ENCODE measurements at regions not wholly inside any gene's neighbourhood (a gene's known extent, or its start where the extent isn't known, plus 50 kb on each side); places are given as distances from the start of the nearest gene placed in this dataset.

DNA sequence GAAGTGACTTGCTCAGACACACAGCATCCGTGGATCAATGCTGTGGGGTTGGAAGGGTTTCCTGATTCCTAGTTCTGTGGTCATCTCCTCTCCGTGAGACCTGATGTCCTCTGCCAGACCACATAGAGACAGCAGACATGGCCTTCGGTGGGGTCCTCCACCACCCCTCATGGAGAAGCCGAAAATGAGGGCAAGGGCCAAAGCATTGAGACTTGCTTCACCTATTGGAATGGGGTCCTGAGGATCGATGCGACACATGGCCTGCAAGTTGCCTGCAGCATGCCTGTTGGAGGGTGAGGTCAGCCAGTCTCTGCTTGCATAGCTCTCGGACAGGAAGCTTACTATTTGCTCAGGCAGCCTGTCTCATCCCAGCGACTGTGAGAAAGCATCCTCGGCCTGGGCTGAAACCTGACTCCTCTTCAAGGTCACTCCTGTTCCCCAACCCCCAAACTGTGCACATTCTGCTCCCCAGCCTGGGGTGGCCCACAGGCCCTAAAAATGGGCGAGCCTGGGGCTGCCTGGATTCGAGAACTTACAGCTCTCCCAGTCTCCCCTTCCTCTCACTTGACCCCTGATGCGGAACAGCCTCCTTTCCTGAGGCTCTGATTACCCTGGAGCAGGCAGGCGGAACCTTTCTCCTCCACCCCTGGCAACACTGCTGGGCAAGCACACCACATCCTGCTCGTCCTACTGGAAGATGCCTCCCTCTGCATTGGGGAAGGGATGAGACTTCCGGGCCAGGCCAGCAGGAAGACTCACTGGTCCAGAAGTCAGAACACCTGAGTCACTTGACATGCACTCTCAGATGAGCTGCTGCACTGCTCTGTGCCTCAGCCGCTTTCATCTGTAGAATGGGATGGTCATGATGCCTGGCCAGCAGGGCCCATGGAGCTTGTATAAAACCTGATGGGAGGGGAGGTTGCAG lies 186.9 kb downstream of the RGS3 start:
- Histone ChIP-seq H3K9me3 (no peaks in the 10 kb centered on the region), H3K4me1 (peaks cover 14% of the 10 kb centered on the region), H3K27me3 (ENCODE audit: low read depth) (no peaks in the 10 kb centered on the region), H3K27ac (no peak overlapping the region), H3K4me3 (no peak overlapping the region), H3K36me3 (no peaks in the 10 kb centered on the region)
- TF ChIP-seq, protein P1, sequence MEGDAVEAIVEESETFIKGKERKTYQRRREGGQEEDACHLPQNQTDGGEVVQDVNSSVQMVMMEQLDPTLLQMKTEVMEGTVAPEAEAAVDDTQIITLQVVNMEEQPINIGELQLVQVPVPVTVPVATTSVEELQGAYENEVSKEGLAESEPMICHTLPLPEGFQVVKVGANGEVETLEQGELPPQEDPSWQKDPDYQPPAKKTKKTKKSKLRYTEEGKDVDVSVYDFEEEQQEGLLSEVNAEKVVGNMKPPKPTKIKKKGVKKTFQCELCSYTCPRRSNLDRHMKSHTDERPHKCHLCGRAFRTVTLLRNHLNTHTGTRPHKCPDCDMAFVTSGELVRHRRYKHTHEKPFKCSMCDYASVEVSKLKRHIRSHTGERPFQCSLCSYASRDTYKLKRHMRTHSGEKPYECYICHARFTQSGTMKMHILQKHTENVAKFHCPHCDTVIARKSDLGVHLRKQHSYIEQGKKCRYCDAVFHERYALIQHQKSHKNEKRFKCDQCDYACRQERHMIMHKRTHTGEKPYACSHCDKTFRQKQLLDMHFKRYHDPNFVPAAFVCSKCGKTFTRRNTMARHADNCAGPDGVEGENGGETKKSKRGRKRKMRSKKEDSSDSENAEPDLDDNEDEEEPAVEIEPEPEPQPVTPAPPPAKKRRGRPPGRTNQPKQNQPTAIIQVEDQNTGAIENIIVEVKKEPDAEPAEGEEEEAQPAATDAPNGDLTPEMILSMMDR (IDR thresholded peaks at IDR 0.05) = no peak
- DNase-seq (no peak), ATAC-seq (no peak)
- intact Hi-C loops (cut with DNase I) = no loop called here

DNA sequence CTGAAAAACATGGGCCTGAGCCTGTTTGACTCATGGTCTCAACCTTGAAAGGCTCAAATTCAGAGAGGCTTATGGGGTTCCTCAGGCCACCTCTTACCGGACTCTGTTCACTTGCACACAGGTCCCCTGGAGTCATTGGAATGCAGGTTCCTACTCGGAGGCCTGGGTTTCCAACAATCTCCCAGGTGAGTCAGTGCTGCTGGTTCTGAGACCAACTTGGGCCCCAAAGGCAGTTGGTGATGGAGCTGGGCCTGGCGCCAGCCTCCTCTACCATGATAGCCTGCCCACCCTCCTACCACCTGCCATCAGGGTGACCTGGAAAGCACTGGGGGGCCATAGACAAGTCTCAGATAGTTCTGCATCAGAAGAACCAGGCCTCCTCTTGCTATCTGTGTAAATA lies 188.4 kb downstream of the RGS3 start:
- Histone ChIP-seq H3K9me3 (no peaks in the 10 kb centered on the region), H3K36me3 (no peaks in the 10 kb centered on the region), H3K4me3 (no peak overlapping the region), H3K27me3 (ENCODE audit: low read depth) (no peaks in the 10 kb centered on the region), H3K4me1 (peaks cover 25% of the 10 kb centered on the region), H3K27ac (no peak overlapping the region)
- ATAC-seq (no peak), DNase-seq (no peak)
- intact Hi-C loops (cut with DNase I) = no loop called here
- TF ChIP-seq, protein P1 (IDR thresholded peaks at IDR 0.05) = no peak

DNA sequence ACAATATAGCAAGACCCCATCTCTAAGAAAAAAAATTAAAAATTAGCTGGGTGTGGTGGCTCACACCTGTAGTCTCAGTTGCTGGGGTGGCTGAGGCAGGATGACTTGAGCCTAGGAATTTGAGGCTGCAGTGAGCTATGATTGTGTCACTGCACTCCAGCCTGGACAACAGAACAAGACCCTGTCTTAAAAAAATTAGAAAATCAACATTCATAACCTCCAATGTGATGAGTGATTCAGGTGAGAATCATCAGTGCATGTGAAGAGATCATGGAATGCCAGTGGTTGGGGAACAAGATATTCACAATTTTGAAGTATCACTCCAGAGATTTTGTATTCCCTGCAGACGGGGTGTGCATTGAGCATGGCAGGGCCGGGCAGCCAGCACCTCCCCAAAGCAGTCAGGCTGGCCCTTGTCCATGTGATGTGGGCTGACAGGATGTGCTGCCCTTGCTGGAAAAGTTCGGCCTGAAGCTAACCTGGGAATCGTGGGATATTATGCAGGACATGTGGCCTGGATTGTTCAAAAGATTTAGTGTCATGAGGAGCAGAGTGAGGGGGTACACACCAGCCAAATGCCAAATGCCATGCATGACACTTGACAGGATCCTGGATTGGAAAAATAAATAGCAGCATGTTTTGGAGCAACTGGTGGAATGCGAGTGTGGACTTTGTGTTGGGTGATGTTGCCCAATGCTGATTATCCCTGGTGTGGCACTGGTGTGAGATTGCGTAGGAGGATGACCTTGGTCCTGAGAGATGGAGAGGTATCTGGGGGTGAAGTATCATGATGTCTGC lies 189.0 kb downstream of the RGS3 start:
- Histone ChIP-seq H3K36me3 (no peaks in the 10 kb centered on the region), H3K27me3 (ENCODE audit: low read depth) (no peaks in the 10 kb centered on the region), H3K4me1 (peaks cover 32% of the 10 kb centered on the region), H3K4me3 (no peak overlapping the region), H3K9me3 (no peaks in the 10 kb centered on the region), H3K27ac (no peak overlapping the region)
- intact Hi-C loops (cut with DNase I) = no loop called here
- DNase-seq (no peak), ATAC-seq (no peak)
- TF ChIP-seq, protein P1 (IDR thresholded peaks at IDR 0.05) = no peak

DNA sequence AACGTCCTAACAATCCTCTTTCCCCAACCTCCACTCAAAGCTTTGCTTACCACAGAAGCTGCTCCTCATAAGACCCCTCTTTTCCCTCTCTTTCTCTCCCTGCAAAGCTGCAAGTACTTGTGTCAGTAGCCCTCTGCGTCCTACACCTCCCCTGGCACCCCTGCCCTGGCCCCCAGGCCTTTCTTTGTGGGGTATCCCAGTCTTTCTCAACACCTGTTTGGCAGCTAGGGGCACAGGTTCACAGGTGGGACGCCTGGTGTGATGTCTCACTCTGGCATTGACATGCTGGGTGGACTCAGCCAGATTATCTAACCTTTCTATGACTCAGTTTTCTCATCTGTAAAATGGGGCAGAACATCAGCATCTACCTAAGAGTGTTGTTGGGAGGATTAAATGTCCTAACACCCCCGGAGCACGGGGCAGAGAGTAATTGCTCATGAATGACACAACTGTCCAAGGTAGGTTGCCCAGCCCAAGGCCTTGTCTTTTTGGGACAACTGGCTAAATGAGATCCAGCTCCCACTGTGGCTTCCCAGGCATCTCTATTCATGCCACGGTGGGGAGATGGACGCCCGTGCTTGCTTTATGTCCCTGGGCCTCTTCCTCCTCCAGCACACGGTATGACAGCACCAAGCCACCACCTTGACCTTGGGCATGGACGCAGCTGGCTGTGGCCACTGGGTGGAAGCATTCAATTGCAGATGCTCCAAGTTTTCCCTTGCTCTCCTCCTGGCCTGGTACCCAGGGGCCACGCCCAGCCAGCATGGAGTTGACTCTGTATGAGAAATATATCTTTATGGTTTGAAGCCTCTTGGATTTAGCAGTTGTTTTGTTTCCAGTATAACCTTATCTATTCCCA lies 190.4 kb downstream of the RGS3 start:
- TF ChIP-seq, protein P1 (IDR thresholded peaks at IDR 0.05) = no peak
- intact Hi-C loops (cut with DNase I) = no loop called here
- Histone ChIP-seq H3K36me3 (no peaks in the 10 kb centered on the region), H3K9me3 (no peaks in the 10 kb centered on the region), H3K27ac (peak overlapping the region; percentile 60), H3K4me3 (no peak overlapping the region), H3K4me1 (peaks cover 36% of the 10 kb centered on the region), H3K27me3 (ENCODE audit: low read depth) (no peaks in the 10 kb centered on the region)
- ATAC-seq (no peak), DNase-seq (no peak)

All from lower lobe of right lung (tissue), 2 donors.